SU-DHL-6 (cell line): ENCODE measurements at regions not wholly inside any gene's neighbourhood (a gene's known extent, or its start where the extent isn't known, plus 50 kb on each side); places are given as distances from the start of the nearest gene placed in this dataset.

Experiments used
- H2AFZ ChIP-seq: fragments of 200-600 bp; sonication (generic); 2 replicates; pipeline ENCODE4 v1.6.1; 2014; ENCODE audit warnings: low read depth, mild to moderate bottlenecking, moderate library complexity, mixed read lengths, antibody characterized with exemption, low read length; ENCODE audit not compliant: severe bottlenecking
- H3F3A ChIP-seq: fragments of 200-600 bp; shearing (Covaris generic); 2 replicates; pipeline ENCODE4 v1.6.0; 2016; ENCODE audit warnings: antibody characterized with exemption, mild to moderate bottlenecking; ENCODE audit not compliant: insufficient read depth
- H3K27ac ChIP-seq: fragments of 200-600 bp; sonication (generic); 2 replicates; pipeline ENCODE4 v1.5.1; 2016; ENCODE audit warnings: low read depth, mild to moderate bottlenecking, low read length, moderate library complexity, mixed read lengths
- H3K27me3 ChIP-seq: fragments of 200-600 bp; sonication (generic), shearing (Covaris generic); 2 replicates; pipeline ENCODE4 v1.6.0; 2014; ENCODE audit warnings: mild to moderate bottlenecking, low read length
- H3K36me3 ChIP-seq: fragments of 200-600 bp; sonication (generic); 2 replicates; pipeline ENCODE4 v1.6.1; 2014; ENCODE audit warnings: mild to moderate bottlenecking, low read length, mixed read lengths
- H3K4me2 ChIP-seq: fragments of 300-600, 200-600 bp; shearing (Covaris generic), sonication (generic); 2 replicates; pipeline ENCODE4 v1.6.0; 2014; ENCODE audit warnings: low read length, low read depth, mild to moderate bottlenecking; ENCODE audit not compliant: poor library complexity, severe bottlenecking
- H3K4me3 ChIP-seq: fragments of 200-600 bp; sonication (generic); 2 replicates; pipeline ENCODE4 v1.5.1; 2014; ENCODE audit warnings: antibody characterized with exemption, low read length, mild to moderate bottlenecking, mixed read lengths; ENCODE audit not compliant: insufficient read depth, poor library complexity, severe bottlenecking
- H3K79me2 ChIP-seq: fragments of 200-600 bp; sonication (generic); 2 replicates; pipeline ENCODE4 v1.6.1; 2014; ENCODE audit warnings: mild to moderate bottlenecking, low read length, moderate library complexity; ENCODE audit not compliant: insufficient read depth
- H3K9ac ChIP-seq: fragments of 200-600 bp; sonication (generic); 2 replicates; pipeline ENCODE4 v1.7.0; 2014; ENCODE audit warnings: mild to moderate bottlenecking, low read length
- H3K9me2 ChIP-seq: fragments of 200-600 bp; sonication (generic); replicated peaks from 2 replicates; pipeline ENCODE4 v1.6.1; 2014; ENCODE audit warnings: low read length; ENCODE audit not compliant: insufficient read depth
- H3K9me3 ChIP-seq: fragments of 200-600 bp; sonication (generic); 2 replicates; pipeline ENCODE4 v1.6.1; 2014; ENCODE audit warnings: low read length, mixed read lengths; ENCODE audit not compliant: insufficient read depth
- H4K20me1 ChIP-seq: fragments of 200-600 bp; sonication (generic); 2 replicates; pipeline ENCODE4 v1.6.1; 2014; ENCODE audit warnings: low read depth, mild to moderate bottlenecking, antibody characterized with exemption, low read length, moderate library complexity, mixed read lengths
- EZH2phosphoT487 ChIP-seq: fragments of 200-600 bp; sonication (generic), shearing (Covaris generic); conservative IDR thresholded peaks from 2 replicates; pipeline ENCODE4 v1.6.1; 2018; ENCODE audit warnings: mild to moderate bottlenecking, antibody characterized with exemption, low read length, moderate library complexity, mixed read lengths
- TF ChIP-seq, protein P1 (sequence below): fragments of 200-600 bp; sonication (generic); IDR thresholded peaks from one replicate; pipeline ENCODE4 v1.5.1; 2017; ENCODE audit warnings: antibody characterized with exemption, mild to moderate bottlenecking, low read length, moderate library complexity; ENCODE audit not compliant: insufficient read depth, poor library complexity, severe bottlenecking

- no peak overlapping the region for H3K27ac ChIP-seq
- no peaks in the 10 kb centered on the region for H4K20me1 ChIP-seq
- no peak for TF ChIP-seq EZH2phosphoT487
- TF ChIP-seq, protein P1, sequence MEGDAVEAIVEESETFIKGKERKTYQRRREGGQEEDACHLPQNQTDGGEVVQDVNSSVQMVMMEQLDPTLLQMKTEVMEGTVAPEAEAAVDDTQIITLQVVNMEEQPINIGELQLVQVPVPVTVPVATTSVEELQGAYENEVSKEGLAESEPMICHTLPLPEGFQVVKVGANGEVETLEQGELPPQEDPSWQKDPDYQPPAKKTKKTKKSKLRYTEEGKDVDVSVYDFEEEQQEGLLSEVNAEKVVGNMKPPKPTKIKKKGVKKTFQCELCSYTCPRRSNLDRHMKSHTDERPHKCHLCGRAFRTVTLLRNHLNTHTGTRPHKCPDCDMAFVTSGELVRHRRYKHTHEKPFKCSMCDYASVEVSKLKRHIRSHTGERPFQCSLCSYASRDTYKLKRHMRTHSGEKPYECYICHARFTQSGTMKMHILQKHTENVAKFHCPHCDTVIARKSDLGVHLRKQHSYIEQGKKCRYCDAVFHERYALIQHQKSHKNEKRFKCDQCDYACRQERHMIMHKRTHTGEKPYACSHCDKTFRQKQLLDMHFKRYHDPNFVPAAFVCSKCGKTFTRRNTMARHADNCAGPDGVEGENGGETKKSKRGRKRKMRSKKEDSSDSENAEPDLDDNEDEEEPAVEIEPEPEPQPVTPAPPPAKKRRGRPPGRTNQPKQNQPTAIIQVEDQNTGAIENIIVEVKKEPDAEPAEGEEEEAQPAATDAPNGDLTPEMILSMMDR = no peak
- no peak overlapping the region for H3K4me2 ChIP-seq
- no peaks in the 10 kb centered on the region for H3K9me3 ChIP-seq
- H3K4me3 ChIP-seq = no peak overlapping the region
- no peak overlapping the region for H3K9ac ChIP-seq
- H3K9me2 ChIP-seq = no peaks in the 10 kb centered on the region
- H3K27me3 ChIP-seq = no peaks in the 10 kb centered on the region
- no peaks in the 10 kb centered on the region for H3K79me2 ChIP-seq
- no peaks in the 10 kb centered on the region for H3F3A ChIP-seq
- H2AFZ ChIP-seq = no peak overlapping the region
- H3K36me3 ChIP-seq = no peaks in the 10 kb centered on the region
Observed at GRCh38 chr15:35724626-35725025, 178.7 kb upstream of the DPH6 start.

DNA sequence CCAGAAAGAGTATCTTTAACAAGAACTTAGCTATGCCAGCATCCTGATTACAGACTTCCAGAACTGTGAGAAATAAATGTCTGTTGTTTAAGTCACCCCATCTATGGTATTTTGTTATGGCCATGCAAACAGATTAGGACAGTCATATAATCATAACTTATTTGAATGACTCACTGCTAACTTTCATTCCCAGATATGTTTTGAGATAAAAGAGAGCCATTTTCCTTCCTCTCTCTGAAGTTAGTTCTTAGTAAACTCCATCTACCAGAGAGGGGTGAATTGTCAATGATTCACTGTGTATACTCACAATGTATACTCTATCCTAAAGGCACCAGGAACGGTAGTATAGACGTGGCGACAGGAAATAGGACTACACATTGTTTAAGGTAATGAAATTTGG, 179.4 kb upstream of the DPH6 start:
- no peaks in the 10 kb centered on the region for H3K9me3 ChIP-seq
- no peak overlapping the region for H3K27ac ChIP-seq
- H2AFZ ChIP-seq = no peak overlapping the region
- no peaks in the 10 kb centered on the region for H3K79me2 ChIP-seq
- no peak overlapping the region for H3K4me2 ChIP-seq
- no peaks in the 10 kb centered on the region for H3F3A ChIP-seq
- no peaks in the 10 kb centered on the region for H3K36me3 ChIP-seq
- H4K20me1 ChIP-seq = no peaks in the 10 kb centered on the region
- H3K4me3 ChIP-seq = no peak overlapping the region
- no peak overlapping the region for H3K9ac ChIP-seq
- no peaks in the 10 kb centered on the region for H3K9me2 ChIP-seq
- TF ChIP-seq, protein P1 = no peak
- TF ChIP-seq EZH2phosphoT487 = no peak
- no peaks in the 10 kb centered on the region for H3K27me3 ChIP-seq

DNA sequence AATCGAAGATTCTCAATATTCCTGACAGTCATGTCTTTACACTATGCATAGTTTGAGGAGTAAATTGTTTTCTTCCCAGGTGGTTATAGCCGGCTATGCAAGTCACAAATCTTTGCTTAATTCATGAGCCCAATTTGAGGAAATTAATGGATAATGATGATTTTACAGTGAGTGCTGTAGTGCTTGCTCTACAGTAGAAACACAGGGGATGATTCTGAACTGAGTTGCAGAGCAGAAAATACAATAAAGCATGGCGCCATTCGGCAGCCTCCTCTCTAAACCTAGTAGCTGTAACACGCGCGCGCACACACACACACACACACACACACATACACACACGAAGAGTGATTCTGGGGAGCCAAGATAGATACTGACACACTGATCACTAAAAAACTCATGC, 181.7 kb upstream of the DPH6 start:
- TF ChIP-seq, protein P1 = no peak
- no peak for TF ChIP-seq EZH2phosphoT487
- no peak overlapping the region for H3K4me2 ChIP-seq

More for the DNA sequence above, 181.7 kb upstream of the DPH6 start:
- Histone ChIP-seq H3K9ac (no peak overlapping the region), H4K20me1 (no peaks in the 10 kb centered on the region), H3K36me3 (no peaks in the 10 kb centered on the region), H3K79me2 (no peaks in the 10 kb centered on the region), H2AFZ (no peak overlapping the region), H3K27me3 (no peaks in the 10 kb centered on the region), H3K27ac (no peak overlapping the region), H3K9me2 (no peaks in the 10 kb centered on the region), H3K4me3 (no peak overlapping the region), H3K9me3 (no peaks in the 10 kb centered on the region), H3F3A (no peaks in the 10 kb centered on the region)
